Effector memory CD8-positive, alpha-beta T cell (primary cell): ENCODE measurements at regions not wholly inside any gene's neighbourhood (a gene's known extent, or its start where the extent isn't known, plus 50 kb on each side); places are given as distances from the start of the nearest gene placed in this dataset.
A peak's percentile ranks its signal among the peaks of the same experiment; 100 is the strongest.

Source experiments
- ATAC-seq: fragments of 150-1000 bp; cut with Tn5 transposase; replicated peaks from 2 replicates; pipeline ENCODE4 v1.10.0; 2021; ENCODE audit warnings: mild to moderate bottlenecking, moderate library complexity
- DNase-seq, 3 experiments: peaks; one replicate each; pipeline ENCODE4 v3.0.0; 2021
- H3K27ac Mint-ChIP-seq, 2 donors: one replicate each; pipeline ENCODE4 v1.8.0; 2022; ENCODE audit warnings: mild to moderate bottlenecking in 2 of 2, mixed read lengths in 2 of 2, moderate library complexity in 2 of 2
- H3K27me3 Mint-ChIP-seq, 2 donors: one replicate each; pipeline ENCODE4 v1.8.0; 2022; ENCODE audit warnings: mixed read lengths in 2 of 2
- H3K36me3 Mint-ChIP-seq: one replicate; pipeline ENCODE4 v1.8.0; 2022; ENCODE audit warnings: mild to moderate bottlenecking, moderate library complexity, mixed read lengths; ENCODE audit not compliant: insufficient read depth
- H3K4me1 Mint-ChIP-seq, 2 donors: one replicate each; pipeline ENCODE4 v1.8.0; 2022; ENCODE audit warnings: low read depth in 2 of 2, mixed read lengths in 2 of 2
- H3K4me3 Mint-ChIP-seq, 2 donors: one replicate each; pipeline ENCODE4 v1.8.0; 2022; ENCODE audit warnings: mild to moderate bottlenecking in 2 of 2, mixed read lengths in 2 of 2, moderate library complexity in 2 of 2
- H3K9me3 Mint-ChIP-seq, 2 donors: one replicate each; pipeline ENCODE4 v1.8.0; 2022; ENCODE audit warnings: mixed read lengths in 2 of 2

DNA sequence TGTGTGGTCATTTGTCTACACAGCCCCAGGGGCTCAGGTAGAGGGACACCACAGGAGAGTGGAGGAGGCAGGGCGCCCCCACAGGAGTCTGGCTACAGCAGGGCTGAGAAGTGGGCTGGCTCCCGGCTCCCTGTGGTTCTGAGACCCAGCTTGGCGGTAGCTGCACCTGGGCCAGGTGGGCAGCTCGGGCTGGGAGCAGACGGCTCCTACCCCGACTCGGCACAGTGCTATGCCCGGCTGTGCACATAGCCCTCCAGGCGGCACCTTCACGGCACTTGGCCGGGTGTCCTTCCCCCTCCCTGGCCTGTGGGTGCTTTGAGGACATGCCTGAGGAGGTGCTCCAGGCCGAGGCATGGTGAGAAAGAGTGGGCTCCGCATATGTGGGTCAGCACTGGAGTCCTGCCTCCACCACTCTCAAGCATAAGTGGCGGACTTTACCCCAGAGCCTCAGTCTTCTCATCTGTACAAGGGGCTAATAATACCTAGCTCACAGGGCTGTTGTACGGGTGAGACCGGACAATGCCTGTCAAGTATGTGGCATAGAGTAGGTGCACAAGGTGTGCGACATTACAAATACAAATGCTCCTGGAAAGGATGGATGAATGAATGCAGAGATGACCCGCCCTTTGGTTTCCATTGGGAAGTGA is 50.1 kb upstream of the JPH3 start:
- peaks cover 29 to 64% of the 10 kb centered on the region in 2 donors for H3K27me3 Mint-ChIP-seq

DNA sequence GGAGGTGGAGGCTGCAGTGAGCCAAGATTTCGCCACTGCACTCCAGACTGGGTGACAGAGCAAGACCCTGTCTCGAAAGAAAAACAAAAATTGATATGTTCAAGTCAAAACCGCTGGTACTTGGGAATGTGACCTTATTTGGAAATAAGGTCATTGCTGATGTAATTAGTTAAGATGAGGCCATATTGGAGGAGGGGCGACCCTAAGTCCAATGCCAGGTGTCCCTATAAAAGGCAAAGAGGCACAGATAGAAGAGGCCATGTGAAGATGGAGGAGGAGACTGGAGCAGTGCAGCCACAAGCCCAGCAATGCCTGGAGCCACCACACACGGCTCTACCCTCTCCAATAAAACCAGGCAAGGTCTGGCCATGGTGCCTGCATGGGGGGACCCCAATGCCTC is 50.8 kb upstream of the JPH3 start:
- Mint-ChIP-seq H3K36me3 (no peaks in the 10 kb centered on the region), H3K4me1 (peaks cover 0 to 7% of the 10 kb centered on the region in 2 donors), H3K27ac (no peak overlapping the region), H3K27me3 (peaks cover 35 to 71% of the 10 kb centered on the region in 2 donors), H3K9me3 (no peaks in the 10 kb centered on the region), H3K4me3 (no peak overlapping the region)
- DNase-seq, result no peak
- no peak for ATAC-seq

More for the DNA sequence above, 50.1 kb upstream of the JPH3 start:
- no peak overlapping the region for H3K4me3 Mint-ChIP-seq
- H3K4me1 Mint-ChIP-seq, result peaks cover 0 to 7% of the 10 kb centered on the region in 2 donors
- ATAC-seq (no peak), DNase-seq (no peak)
- H3K36me3 Mint-ChIP-seq, result no peaks in the 10 kb centered on the region
- no peaks in the 10 kb centered on the region for H3K9me3 Mint-ChIP-seq
- no peak overlapping the region for H3K27ac Mint-ChIP-seq

DNA sequence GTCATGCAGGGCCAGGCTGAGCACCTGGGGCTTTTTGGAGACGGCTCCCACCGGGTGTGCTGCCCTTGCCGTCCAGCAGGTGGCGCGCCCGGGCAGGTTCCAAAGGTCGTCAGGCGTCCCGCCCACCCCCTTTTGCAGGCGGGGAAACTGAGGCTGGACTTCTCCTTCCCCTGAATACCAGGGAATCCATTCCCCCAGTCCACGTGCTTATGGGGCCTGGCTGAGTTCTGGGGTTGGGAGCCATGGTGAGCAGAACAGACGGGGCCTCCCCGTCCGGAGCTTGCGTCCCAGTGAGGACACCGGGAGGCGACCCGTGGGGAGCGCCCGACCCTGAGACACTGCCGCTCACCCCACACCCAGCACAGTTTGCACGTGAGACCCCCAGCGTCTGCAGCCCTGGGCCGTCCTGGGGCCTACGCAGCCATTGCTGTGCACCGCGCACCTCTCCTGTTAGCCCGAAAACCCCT is 51.8 kb upstream of the JPH3 start:
- H3K36me3 Mint-ChIP-seq, result no peaks in the 10 kb centered on the region
- peaks cover 39 to 73% of the 10 kb centered on the region in 2 donors for H3K27me3 Mint-ChIP-seq
- DNase-seq (peak; percentile 56 to 58 (median 56)), ATAC-seq (peak; percentile 53)
- H3K4me1 Mint-ChIP-seq, result peaks cover 0 to 7% of the 10 kb centered on the region in 2 donors
- H3K27ac Mint-ChIP-seq, result no peak overlapping the region
- H3K4me3 Mint-ChIP-seq, result no peak overlapping the region
- H3K9me3 Mint-ChIP-seq, result no peaks in the 10 kb centered on the region

DNA sequence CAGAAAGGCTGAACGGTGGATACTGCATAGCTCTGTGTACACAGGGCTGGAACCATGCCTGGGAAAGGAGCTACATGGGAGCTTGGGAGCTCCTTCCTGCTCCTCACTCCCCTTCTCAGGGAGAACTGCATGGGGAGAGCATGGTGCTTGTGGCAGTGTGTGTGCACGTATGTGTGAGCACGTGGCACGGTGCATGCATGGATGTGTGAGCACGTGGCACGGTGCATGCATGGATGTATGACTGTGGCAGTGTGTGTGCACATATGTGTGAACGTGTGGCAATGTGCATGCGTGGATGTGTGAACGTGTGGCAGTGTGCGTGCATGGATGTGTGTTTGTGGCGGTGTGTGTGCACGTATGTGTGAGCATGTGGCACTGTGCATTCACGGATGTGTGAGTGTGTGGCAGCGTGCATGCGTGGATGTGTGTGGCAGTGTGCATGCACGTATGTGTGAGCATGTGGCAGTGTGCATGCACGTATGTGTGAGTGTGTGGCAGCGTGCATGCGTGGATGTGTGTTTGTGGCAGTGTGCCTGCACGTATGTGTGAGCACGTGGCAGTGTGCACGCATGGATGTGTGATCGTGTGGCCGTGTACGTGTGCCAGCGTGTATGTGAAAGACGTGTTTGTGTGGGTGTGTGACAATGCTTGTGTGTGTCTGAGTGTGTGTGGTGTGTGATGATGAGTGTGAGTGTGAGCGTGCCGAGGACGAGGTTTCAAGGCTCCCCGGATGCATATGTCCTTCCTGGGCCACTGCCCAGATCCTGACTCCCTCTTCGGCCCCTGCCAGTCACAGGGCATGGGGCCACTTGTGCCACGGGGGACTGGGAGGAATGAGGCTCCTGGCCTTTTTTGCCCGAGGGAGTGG is 52.4 kb upstream of the JPH3 start:
- H3K27ac Mint-ChIP-seq, result no peak overlapping the region
- H3K9me3 Mint-ChIP-seq, result no peaks in the 10 kb centered on the region
- H3K36me3 Mint-ChIP-seq, result no peaks in the 10 kb centered on the region
- no peak overlapping the region for H3K4me3 Mint-ChIP-seq
- peaks cover 38 to 67% of the 10 kb centered on the region in 2 donors for H3K27me3 Mint-ChIP-seq
- no peak for DNase-seq
- ATAC-seq, result no peak
- peaks cover 0 to 8% of the 10 kb centered on the region in 2 donors for H3K4me1 Mint-ChIP-seq

DNA sequence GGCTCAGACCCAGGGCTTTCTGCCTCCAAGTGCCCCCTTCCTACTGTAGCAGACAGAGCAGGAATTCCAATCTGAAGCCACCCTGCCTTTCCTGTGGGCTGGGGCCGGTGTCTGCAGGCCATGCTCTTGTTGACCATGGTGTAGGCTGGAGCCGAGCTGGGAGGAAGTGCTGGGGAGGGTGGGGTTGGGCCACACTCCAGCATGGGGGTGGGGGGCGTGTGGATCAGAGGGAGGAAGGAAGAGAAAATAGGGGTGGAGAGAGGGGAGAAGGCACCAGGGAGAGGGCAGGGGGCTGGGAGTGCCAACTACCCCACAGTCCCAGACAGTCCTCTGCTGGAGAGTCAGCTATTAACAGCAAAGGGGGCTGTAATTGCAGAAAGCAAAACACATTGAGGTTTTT is 54.3 kb upstream of the JPH3 start:
- DNase-seq (no peak), ATAC-seq (no peak)
- Mint-ChIP-seq H3K36me3 (no peaks in the 10 kb centered on the region), H3K9me3 (no peaks in the 10 kb centered on the region), H3K27me3 (peaks cover 34 to 61% of the 10 kb centered on the region in 2 donors), H3K27ac (no peak overlapping the region), H3K4me1 (peaks cover 0 to 18% of the 10 kb centered on the region in 2 donors), H3K4me3 (no peak overlapping the region)

DNA sequence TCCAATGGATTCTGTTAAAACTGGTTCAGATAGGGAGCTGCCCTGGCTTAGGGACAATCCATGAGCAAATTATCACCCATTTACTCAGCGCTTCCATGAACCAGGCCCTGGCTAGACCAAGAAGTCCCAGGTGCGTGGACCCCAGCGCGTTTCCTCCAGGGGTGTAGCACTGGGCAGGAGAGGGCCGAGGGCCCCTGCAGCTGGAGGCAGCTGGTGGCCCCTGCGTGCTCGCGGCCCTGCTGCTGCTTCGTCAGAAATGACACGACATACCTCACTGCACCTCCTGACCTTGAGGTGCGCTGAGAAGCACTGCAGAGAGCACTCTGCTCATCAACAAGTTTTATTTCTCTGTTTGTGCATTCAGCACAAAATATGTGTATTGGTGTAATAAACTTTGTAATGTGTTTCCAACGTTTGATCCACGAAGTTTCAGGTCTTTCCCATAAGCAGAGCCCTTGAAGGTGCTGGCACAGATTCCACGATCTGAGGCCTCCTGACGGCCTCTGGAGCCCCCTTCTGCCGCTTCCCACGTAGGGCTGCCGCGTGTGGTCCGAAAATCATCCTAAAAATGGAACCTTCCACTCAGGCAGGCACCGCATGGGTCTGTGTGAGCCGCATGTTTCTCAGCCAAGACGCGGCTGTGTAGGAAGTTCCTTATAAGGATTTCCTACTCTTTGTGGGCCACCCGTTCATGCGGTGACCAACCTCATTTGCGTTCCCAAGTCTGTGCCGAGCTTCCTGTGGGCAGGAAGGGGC is 50.8 kb upstream of the ZCCHC14 start:
- Mint-ChIP-seq H3K27me3 (peaks cover 53 to 69% of the 10 kb centered on the region in 2 donors), H3K36me3 (no peaks in the 10 kb centered on the region), H3K4me1 (peaks cover 0 to 11% of the 10 kb centered on the region in 2 donors), H3K27ac (no peak overlapping the region), H3K9me3 (no peaks in the 10 kb centered on the region), H3K4me3 (peak overlapping the region in 1 of 2 donors; percentile 25)
- DNase-seq (peak in 1 of 3 experiments; percentile 5), ATAC-seq (peak; percentile 84)

DNA sequence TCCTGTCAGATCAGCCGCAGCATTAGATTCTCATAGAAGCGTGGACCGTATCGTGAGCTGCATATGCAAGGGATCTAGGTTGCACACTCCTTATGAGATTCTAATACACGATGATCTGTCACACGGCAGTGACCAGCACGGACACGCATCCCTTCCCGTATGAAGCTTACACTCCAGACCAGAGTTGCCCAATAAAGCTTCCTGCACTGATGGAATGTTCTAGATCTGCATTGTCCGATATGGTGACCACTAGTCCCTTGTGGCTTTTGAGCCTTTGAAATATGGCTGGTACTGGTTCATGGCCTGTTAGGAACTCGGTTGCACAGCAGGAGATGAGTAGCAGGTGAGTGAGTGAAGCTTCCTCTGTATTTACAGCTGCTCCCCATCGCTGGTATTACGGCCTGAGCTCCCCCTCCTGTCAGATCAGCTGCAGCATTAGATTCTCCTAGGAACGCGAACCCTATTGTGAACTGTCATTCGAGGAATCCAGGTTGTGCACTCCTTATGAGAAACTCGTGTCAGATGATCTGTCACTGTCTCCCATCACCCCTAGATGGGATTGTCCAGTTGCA is 49.8 kb upstream of the ZCCHC14 start:
- no peaks in the 10 kb centered on the region for H3K9me3 Mint-ChIP-seq
- H3K4me1 Mint-ChIP-seq, result peaks cover 0 to 11% of the 10 kb centered on the region in 2 donors
- H3K27me3 Mint-ChIP-seq, result peaks cover 57 to 74% of the 10 kb centered on the region in 2 donors
- no peak overlapping the region for H3K4me3 Mint-ChIP-seq
- no peaks in the 10 kb centered on the region for H3K36me3 Mint-ChIP-seq
- no peak for DNase-seq
- H3K27ac Mint-ChIP-seq, result no peak overlapping the region
- no peak for ATAC-seq
